Lung (tissue), 11 donors: ENCODE measurements at regions not wholly inside any gene's neighbourhood (a gene's known extent, or its start where the extent isn't known, plus 50 kb on each side); places are given as distances from the start of the nearest gene placed in this dataset.

Source experiments
- ATAC-seq: fragments of 200-7000 bp; cut with Tn5 transposase; one replicate; pipeline ENCODE4 v1.9.1; 2020; ENCODE audit warnings: moderate number of reproducible peaks; ENCODE audit not compliant: insufficient read depth, low FRiP score
- DNase-seq, 3 donors: peaks; one replicate each; pipeline ENCODE4 v3.0.0-alpha.2; 2013 to 2017
- H3K27ac ChIP-seq, 2 donors: one replicate each; pipeline ENCODE4 v1.5.1; 2013; ENCODE audit warnings: mild to moderate bottlenecking in 2 of 2, moderate library complexity in 2 of 2, control low read depth in 1 of 2, inconsistent platforms in 1 of 2, low read depth in 1 of 2, low read length in 1 of 2
- H3K27me3 ChIP-seq, 3 donors: one replicate each; pipeline ENCODE4 v1.5.1; 2013; ENCODE audit warnings: low read length in 2 of 3; ENCODE audit not compliant: control insufficient read depth in 3 of 3, insufficient read depth in 3 of 3
- H3K36me3 ChIP-seq, 4 donors: one replicate each; pipeline ENCODE4 v1.5.1; 2013; ENCODE audit warnings: low read length in 4 of 4, mild to moderate bottlenecking in 1 of 4, moderate library complexity in 1 of 4; ENCODE audit not compliant: control insufficient read depth in 4 of 4, insufficient read depth in 4 of 4
- H3K4me1 ChIP-seq, 5 donors: one replicate each; pipeline ENCODE4 v1.5.1; 2013; ENCODE audit warnings: low read length in 5 of 5, mild to moderate bottlenecking in 2 of 5, moderate library complexity in 1 of 5; ENCODE audit not compliant: control insufficient read depth in 5 of 5, insufficient read depth in 5 of 5
- H3K4me3 ChIP-seq: one replicate; pipeline ENCODE4 v1.5.1; 2013; ENCODE audit warnings: mild to moderate bottlenecking, control low read depth, moderate library complexity
- H3K9ac ChIP-seq, 2 donors: one replicate each; pipeline ENCODE4 v1.5.1; 2013; ENCODE audit warnings: low read length in 2 of 2, control low read depth in 1 of 2; ENCODE audit not compliant: insufficient read depth in 1 of 2
- H3K9me3 ChIP-seq, 4 donors: one replicate each; pipeline ENCODE4 v1.5.1; 2013; ENCODE audit warnings: low read length in 3 of 4, mild to moderate bottlenecking in 1 of 4, moderate library complexity in 1 of 4; ENCODE audit not compliant: control insufficient read depth in 4 of 4, insufficient read depth in 3 of 4
- CTCF ChIP-seq: IDR thresholded peaks from 2 replicates; pipeline ENCODE4 v1.5.1; 2012; ENCODE audit warnings: mild to moderate bottlenecking; ENCODE audit errors: control extremely low read depth, extremely low read depth
- WGBS, 2 donors: extraction: QIAGEN DNeasy Blood & Tissue Kit; methylation state at CpG; one replicate each; pipeline ENCODE4 v1.1.7; 2013; 5-methylcytosine and 5-hydroxymethylcytosine counted together
- donor health status: control.
- donor health status: control.
- donor health status: Bipolar disorder and iron deficiency.
- donor health status: healthy.
- donor health status: DM: yes; HTN: yes; CAD: no.

DNA sequence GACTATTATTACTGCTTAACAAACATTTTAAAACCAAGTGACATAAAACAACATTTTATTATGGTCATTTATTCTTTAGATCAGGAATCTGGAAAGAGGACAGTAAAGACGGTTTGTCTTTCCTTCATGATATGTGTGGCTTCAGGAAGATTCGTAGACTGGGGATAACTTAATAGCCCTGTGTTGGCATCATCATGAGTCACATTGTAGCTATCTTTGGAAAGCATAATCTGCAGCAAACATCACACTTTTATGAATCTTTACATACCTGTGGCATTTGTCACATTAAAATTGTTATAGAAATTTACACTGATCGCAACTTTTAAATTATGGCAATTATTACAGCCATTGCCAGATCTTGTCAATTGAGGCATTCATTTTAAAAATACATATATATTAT is 397.1 kb downstream of the NOVA1 start:
- H3K27me3 ChIP-seq, result peaks cover 3 to 5% (median 3%) of the 10 kb centered on the region in 3 donors
- WGBS, 2 donors, result 93 to 98% methylated on average over 3 of the region's 3 CpGs
- H3K27ac ChIP-seq, result no peak overlapping the region
- peaks cover 0 to 6% (median 0%) of the 10 kb centered on the region in 5 donors for H3K4me1 ChIP-seq
- H3K36me3 ChIP-seq, result no peaks in the 10 kb centered on the region
- H3K4me3 ChIP-seq, result no peak overlapping the region
- no peak for DNase-seq
- ATAC-seq, result no peak
- no peak overlapping the region for H3K9ac ChIP-seq
- H3K9me3 ChIP-seq, result peaks cover 0 to 7% (median 0%) of the 10 kb centered on the region in 4 donors
- TF ChIP-seq CTCF, result no peak

DNA sequence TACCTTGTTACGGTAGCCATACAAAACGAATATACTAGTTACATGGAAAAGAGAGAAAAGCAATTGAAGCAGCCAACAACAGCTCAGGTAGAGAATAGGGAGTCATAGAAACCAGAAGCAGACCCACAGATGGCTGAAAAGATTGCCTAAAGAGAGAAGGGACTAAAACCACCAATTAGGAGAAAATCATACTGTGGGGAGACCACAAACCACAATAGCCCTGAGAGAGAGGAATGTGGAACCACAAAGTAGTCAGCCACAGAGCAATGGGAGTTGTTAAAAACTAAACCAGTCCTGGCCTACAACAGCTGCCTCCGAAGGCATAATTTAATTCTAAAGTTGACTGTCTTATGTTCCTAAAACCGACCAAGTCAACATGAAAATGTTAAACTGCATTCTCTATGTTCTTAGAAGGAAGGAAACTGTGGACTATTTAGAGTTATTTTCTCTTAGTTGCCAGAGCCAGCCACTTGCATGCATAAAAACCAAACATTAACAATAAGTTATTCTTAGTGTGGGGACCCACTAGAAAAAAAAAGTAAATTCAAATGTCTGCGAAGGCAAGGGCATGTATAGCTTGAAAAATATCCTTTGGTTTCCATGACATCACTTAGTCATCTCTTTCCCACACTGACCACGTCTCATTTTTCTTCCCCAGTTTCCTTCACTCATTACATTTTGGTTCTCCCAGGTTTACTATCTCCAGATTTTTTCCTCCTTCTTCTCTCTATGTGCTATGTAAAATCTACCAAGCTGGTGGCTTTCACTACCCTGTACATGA is 398.1 kb downstream of the NOVA1 start:
- WGBS, 2 donors, result 33 to 57% methylated on average over 6 of the region's 6 CpGs
- Histone ChIP-seq H3K9ac (no peak overlapping the region), H3K4me1 (no peaks in the 10 kb centered on the region), H3K36me3 (no peaks in the 10 kb centered on the region), H3K9me3 (peaks cover 0 to 5% (median 0%) of the 10 kb centered on the region in 4 donors), H3K27me3 (no peaks in the 10 kb centered on the region), H3K27ac (no peak overlapping the region), H3K4me3 (no peak overlapping the region)
- DNase-seq (no peak), ATAC-seq (no peak)
- no peak for TF ChIP-seq CTCF

GRCh38 chr14:26199096-26199495 is 398.7 kb downstream of the NOVA1 start:
- whole genome bisulfite sequencing, 2 donors, result 27 to 55% methylated on average over 2 of the region's 2 CpGs

More at GRCh38 chr14:26199096-26199495, 398.7 kb downstream of the NOVA1 start:
- H3K4me3 ChIP-seq, result no peak overlapping the region
- H3K36me3 ChIP-seq, result no peaks in the 10 kb centered on the region
- H3K9me3 ChIP-seq, result peaks cover 0 to 5% (median 0%) of the 10 kb centered on the region in 4 donors
- DNase-seq (no peak), ATAC-seq (no peak)
- H3K27ac ChIP-seq, result no peak overlapping the region
- H3K4me1 ChIP-seq, result no peaks in the 10 kb centered on the region
- no peaks in the 10 kb centered on the region for H3K27me3 ChIP-seq
- TF ChIP-seq CTCF, result no peak
- no peak overlapping the region for H3K9ac ChIP-seq
